NB4 (cell line): ENCODE measurements at regions not wholly inside any gene's neighbourhood (a gene's known extent, or its start where the extent isn't known, plus 50 kb on each side); places are given as distances from the start of the nearest gene placed in this dataset.

ENCODE experiments used
- MYC ChIP-seq: IDR thresholded peaks from 2 replicates; pipeline ENCODE4 v1.6.1; 2011; ENCODE audit warnings: low read depth, low read length
- POLR2A ChIP-seq: IDR thresholded peaks from 2 replicates; pipeline ENCODE4 v1.6.1; 2011; ENCODE audit warnings: mild to moderate bottlenecking; ENCODE audit not compliant: insufficient read length; ENCODE audit errors: extremely low read depth
- TF ChIP-seq, protein P1 (sequence below): IDR thresholded peaks from one replicate; pipeline ENCODE4 v1.5.1; 2012; ENCODE audit warnings: low read depth, low read length

DNA sequence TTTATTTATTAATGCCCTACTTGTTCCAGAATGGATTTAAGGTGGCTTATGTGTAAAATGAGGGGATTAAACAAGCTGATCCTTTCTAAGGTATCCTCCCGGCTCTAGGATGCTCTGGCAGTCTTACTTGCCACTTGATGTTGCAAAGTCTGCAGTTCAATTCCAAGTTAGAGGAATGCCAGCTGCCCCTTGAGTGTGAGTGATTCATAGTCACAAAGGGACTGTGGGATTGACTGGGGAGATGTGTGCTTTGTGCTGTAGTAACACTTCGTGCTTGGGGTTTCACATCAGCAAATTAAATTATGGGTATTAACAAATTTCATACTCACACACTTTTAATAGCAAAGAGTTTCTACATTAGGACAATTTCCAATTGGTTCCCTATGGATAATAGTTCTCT is 550.8 kb upstream of the CADM1 start:
- TF ChIP-seq, protein P1, sequence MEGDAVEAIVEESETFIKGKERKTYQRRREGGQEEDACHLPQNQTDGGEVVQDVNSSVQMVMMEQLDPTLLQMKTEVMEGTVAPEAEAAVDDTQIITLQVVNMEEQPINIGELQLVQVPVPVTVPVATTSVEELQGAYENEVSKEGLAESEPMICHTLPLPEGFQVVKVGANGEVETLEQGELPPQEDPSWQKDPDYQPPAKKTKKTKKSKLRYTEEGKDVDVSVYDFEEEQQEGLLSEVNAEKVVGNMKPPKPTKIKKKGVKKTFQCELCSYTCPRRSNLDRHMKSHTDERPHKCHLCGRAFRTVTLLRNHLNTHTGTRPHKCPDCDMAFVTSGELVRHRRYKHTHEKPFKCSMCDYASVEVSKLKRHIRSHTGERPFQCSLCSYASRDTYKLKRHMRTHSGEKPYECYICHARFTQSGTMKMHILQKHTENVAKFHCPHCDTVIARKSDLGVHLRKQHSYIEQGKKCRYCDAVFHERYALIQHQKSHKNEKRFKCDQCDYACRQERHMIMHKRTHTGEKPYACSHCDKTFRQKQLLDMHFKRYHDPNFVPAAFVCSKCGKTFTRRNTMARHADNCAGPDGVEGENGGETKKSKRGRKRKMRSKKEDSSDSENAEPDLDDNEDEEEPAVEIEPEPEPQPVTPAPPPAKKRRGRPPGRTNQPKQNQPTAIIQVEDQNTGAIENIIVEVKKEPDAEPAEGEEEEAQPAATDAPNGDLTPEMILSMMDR: no peak
- TF ChIP-seq MYC: no peak
- no peak for TF ChIP-seq POLR2A
